Colon (tissue), 2 donors: ENCODE measurements at regions not wholly inside any gene's neighbourhood (a gene's known extent, or its start where the extent isn't known, plus 50 kb on each side); places are given as distances from the start of the nearest gene placed in this dataset.
"Not testable (repeated sequence)": the region's sequence is repeated elsewhere in the genome, so short reads cannot be mapped to it uniquely, and the experiment has no call there.

Experiments used
- FAIRE-seq: peaks from 2 replicates; lab custom pipeline; 2012; peaks lifted over from hg19 to GRCh38; lab: Jason Lieb, UNC
- donor health status: control.
- donor health status: control.

DNA sequence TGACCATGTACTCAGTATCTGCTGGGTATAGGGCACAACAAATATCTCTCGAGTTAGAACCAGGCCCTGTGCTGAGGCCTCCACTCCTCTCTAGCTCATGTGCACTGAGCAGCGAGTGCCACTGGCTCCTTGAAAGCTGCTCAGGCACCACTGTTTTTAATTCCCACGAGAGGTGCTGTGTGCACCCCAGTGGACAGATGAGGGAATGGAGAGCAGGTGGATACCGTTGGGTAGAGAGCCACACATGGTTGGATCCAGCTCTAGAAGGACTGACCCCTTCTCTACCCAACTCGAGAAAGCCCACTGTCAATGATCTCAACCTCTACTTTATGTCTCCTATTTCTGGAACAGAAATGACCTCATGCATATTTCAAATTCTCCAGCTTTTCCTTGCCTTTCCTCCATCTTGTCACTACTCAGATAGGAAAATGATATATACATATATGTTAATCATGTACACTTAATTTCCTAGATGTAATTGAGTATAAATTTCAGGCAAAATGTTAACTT lies 66.6 kb upstream of the SOX11 start:
- FAIRE-seq = not testable (repeated sequence)

DNA sequence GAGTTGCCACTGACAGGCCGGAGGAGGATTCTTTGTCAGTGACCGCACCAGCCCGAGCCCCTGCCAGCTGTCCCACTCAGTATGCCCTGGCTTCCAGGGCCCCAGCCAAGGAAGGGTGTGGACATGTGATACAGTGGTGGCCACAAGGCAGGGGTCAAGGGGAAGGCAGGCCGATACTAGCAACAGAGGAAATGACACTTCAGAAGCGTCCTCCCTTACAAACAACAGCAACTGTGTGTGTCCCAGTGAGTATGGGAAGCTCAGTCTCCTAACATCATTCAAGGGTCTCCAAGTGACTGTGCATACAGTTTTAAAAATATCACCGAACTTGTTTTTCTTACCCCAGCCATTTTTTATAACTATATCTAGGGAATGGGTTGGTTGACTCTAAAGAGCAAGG lies 63.7 kb upstream of the SOX11 start:
- FAIRE-seq = not testable (repeated sequence)

DNA sequence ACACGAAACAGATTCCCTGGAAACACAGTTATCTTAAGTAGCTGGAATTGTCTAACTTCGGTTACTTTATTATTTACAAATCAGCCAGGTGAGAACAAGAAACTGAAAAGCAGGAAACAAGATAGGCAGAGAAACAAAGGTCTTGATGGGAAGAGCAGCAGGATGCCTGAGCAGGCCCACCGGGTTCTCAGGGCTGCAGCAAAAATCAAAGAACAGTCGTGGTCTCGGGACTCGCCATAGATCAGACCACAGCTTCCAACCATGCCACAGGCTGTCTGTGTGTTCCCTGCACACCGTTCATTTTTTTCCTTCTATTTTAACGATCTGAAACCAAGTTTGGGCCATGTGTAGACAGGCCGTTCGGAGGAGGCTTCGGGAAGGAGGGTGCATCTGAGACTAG lies 62.7 kb upstream of the SOX11 start:
- not testable (repeated sequence) for FAIRE-seq

DNA sequence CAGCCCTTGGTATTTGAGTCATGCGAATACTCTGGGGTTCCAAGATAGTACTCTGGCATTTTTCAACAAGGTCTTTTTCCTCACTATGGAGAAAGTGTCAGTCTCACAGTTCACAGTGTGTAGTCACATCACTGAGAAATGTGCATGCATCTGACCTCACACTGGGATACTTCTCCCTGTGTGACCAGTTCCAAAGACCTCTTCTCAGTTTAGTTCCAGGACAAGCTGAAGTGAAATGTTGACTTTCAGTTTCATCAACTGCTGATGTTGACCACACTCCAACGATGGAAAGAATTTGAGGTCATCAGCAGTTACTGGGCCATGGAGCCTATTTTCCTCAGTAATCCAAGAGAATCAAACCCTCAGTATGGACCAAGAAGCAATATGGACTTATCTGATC lies 55.1 kb upstream of the SOX11 start:
- not testable (repeated sequence) for FAIRE-seq
